ENCODE measurements at regions not wholly inside any gene's neighbourhood (a gene's known extent, or its start where the extent isn't known, plus 50 kb on each side); places are given as distances from the start of the nearest gene placed in this dataset.

DNA sequence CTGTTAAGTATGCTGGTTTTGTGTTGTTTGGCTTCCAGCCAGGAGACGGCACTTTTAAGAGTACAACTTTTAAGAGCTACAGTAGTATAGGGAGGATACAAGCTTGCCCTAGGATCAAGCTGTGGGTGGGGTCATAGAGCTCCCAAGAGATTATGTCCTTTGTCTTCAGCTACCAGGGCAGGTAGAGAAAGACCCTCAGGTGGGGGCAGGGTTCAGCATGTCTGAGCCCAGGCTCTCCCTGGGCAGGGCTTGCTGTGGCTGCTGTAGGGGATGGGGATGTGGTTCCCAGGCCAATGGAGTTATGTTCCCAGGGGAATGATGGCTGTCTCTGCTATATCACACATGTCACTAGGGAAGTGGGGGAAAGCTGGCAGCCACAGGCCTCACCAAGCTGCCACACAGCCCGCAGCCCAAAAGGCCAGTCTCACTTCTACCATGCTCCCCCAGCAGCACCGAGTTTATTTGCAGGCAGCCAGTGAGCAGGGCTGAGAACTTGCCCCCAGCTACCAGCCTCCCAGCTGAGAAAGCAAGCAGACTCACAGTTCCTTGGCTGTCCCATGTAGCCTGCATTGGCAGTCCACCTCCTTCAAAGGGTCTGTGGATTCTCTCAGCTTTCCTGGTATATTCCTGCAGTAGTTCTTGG is 105.7 kb upstream of the ERBB4 start:
- TF ChIP-seq POLR2A (IDR thresholded peaks at IDR 0.05), result no peak
- TF ChIP-seq, protein P1, sequence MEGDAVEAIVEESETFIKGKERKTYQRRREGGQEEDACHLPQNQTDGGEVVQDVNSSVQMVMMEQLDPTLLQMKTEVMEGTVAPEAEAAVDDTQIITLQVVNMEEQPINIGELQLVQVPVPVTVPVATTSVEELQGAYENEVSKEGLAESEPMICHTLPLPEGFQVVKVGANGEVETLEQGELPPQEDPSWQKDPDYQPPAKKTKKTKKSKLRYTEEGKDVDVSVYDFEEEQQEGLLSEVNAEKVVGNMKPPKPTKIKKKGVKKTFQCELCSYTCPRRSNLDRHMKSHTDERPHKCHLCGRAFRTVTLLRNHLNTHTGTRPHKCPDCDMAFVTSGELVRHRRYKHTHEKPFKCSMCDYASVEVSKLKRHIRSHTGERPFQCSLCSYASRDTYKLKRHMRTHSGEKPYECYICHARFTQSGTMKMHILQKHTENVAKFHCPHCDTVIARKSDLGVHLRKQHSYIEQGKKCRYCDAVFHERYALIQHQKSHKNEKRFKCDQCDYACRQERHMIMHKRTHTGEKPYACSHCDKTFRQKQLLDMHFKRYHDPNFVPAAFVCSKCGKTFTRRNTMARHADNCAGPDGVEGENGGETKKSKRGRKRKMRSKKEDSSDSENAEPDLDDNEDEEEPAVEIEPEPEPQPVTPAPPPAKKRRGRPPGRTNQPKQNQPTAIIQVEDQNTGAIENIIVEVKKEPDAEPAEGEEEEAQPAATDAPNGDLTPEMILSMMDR (IDR thresholded peaks at IDR 0.05 in 8 of 11, conservative IDR thresholded peaks at IDR 0.05 in 3 of 11), result no peak

Measured in spleen (tissue), 7 donors.